A673 (cell line): ENCODE measurements at regions not wholly inside any gene's neighbourhood (a gene's known extent, or its start where the extent isn't known, plus 50 kb on each side); places are given as distances from the start of the nearest gene placed in this dataset.

Experiments
- BruUV-seq: library from RNA; stranded (reverse); fragments of 400-500 nt; replicated peaks from 2 replicates; lab custom pipeline; 2021; lab: Mats Ljungman, UMichigan
- CTCF ChIA-PET: fragments of 300-600 bp; sonication (Branson Sonifier 250); formaldehyde crosslinking; loops from one replicate; lab custom pipeline; 2022; ENCODE audit warnings: antibody characterized with exemption; lab: Charles Lee
- POLR2A ChIA-PET: fragments of 300-600 bp; sonication (Branson Sonifier 250); formaldehyde crosslinking; loops from one replicate; lab custom pipeline; 2022; ENCODE audit warnings: antibody characterized with exemption; ENCODE audit not compliant: low non-redundant PET; lab: Charles Lee
- DNase-seq: peaks from one replicate; pipeline ENCODE4 v3.0.0-alpha.2; 2015; ENCODE audit warnings: low spot score
- H3K27ac ChIP-seq: fragments of 200-600 bp; sonication (generic); 2 replicates; pipeline ENCODE4 v1.5.1; 2016; ENCODE audit warnings: mixed run types, low read depth, mild to moderate bottlenecking, mixed read lengths, antibody characterized with exemption, low read length; ENCODE audit not compliant: poor library complexity, severe bottlenecking
- H3K27me3 ChIP-seq: fragments of 200-600 bp; sonication (generic); replicated peaks from 2 replicates; pipeline ENCODE4 v1.6.1; 2017; ENCODE audit warnings: mixed run types, low read depth, mild to moderate bottlenecking, mixed read lengths, antibody characterized with exemption, low read length; ENCODE audit not compliant: insufficient read depth, poor library complexity
- H3K36me3 ChIP-seq: fragments of 200-600 bp; sonication (generic); 2 replicates; pipeline ENCODE4 v1.6.1; 2016; ENCODE audit warnings: mixed run types, mild to moderate bottlenecking, mixed read lengths, antibody characterized with exemption, low read length; ENCODE audit not compliant: insufficient read depth, poor library complexity, severe bottlenecking
- H3K4me1 ChIP-seq: fragments of 200-600 bp; sonication (generic); 2 replicates; pipeline ENCODE4 v1.6.1; 2017; ENCODE audit warnings: mixed run types, mild to moderate bottlenecking, mixed read lengths, antibody characterized with exemption, low read length; ENCODE audit not compliant: insufficient read depth, poor library complexity, severe bottlenecking
- H3K4me3 ChIP-seq: fragments of 200-600 bp; sonication (generic); 2 replicates; pipeline ENCODE4 v1.5.1; 2016; ENCODE audit warnings: low read depth, mixed run types, mild to moderate bottlenecking, mixed read lengths, low read length; ENCODE audit not compliant: poor library complexity, severe bottlenecking
- H3K9me3 ChIP-seq: fragments of 200-600 bp; sonication (generic); 2 replicates; pipeline ENCODE4 v1.6.1; 2016; ENCODE audit warnings: mixed run types, low read depth, mild to moderate bottlenecking, mixed read lengths, antibody characterized with exemption, low read length; ENCODE audit not compliant: poor library complexity, severe bottlenecking
- CTCF ChIP-seq: fragments of 300-800, 200-600 bp; sonication (generic); conservative IDR thresholded peaks from 2 replicates; pipeline ENCODE4 v1.5.1; 2017; ENCODE audit warnings: low read depth, mild to moderate bottlenecking, antibody characterized with exemption, low read length, moderate library complexity, mixed read lengths
- EZH2 ChIP-seq: fragments of 200-600 bp; sonication (generic); IDR thresholded peaks from 2 replicates; pipeline ENCODE4 v1.6.1; 2017; ENCODE audit warnings: borderline replicate concordance, low read depth, mild to moderate bottlenecking, mixed read lengths, antibody characterized with exemption, low read length; ENCODE audit not compliant: poor library complexity, severe bottlenecking
- intact Hi-C: fragments of 100-400 bp; cut with micrococcal nuclease; formaldehyde crosslinking; loops from one replicate; pipeline ENCODE4 v1.10.0; 2022; ENCODE audit not compliant: unreplicated experiment

GRCh38 chr18:37871561-37871960, 306.0 kb upstream of the CELF4 start:
- no peak for TF ChIP-seq CTCF
- TF ChIP-seq EZH2 = no peak
- H3K4me3 ChIP-seq = no peak overlapping the region
- POLR2A ChIA-PET = no interaction called here
- H3K4me1 ChIP-seq = no peaks in the 10 kb centered on the region
- H3K36me3 ChIP-seq = no peaks in the 10 kb centered on the region
- H3K27me3 ChIP-seq = no peaks in the 10 kb centered on the region
- no TSS peak for BruUV-seq
- no peak for DNase-seq
- CTCF ChIA-PET = no interaction called here
- no peak overlapping the region for H3K27ac ChIP-seq
- intact Hi-C loops = no loop called here
- peaks cover 4% of the 10 kb centered on the region for H3K9me3 ChIP-seq

- Histone ChIP-seq H3K27ac (no peak overlapping the region), H3K9me3 (no peaks in the 10 kb centered on the region), H3K36me3 (no peaks in the 10 kb centered on the region), H3K4me1 (no peaks in the 10 kb centered on the region), H3K27me3 (no peaks in the 10 kb centered on the region), H3K4me3 (no peak overlapping the region)
- no peak for DNase-seq
- ChIA-PET CTCF (no interaction called here), POLR2A (no interaction called here)
- intact Hi-C loops = no loop called here
- no TSS peak for BruUV-seq
- TF ChIP-seq CTCF (no peak), EZH2 (no peak)
These were observed 303.5 kb upstream of the CELF4 start for GRCh38 chr18:37869051-37869450.

GRCh38 chr18:37864122-37864521, 298.5 kb upstream of the CELF4 start:
- no TSS peak for BruUV-seq
- TF ChIP-seq CTCF (no peak), EZH2 (no peak)

More at GRCh38 chr18:37864122-37864521, 298.5 kb upstream of the CELF4 start:
- H3K9me3 ChIP-seq = no peaks in the 10 kb centered on the region
- CTCF ChIA-PET = no interaction called here
- DNase-seq = no peak
- no peaks in the 10 kb centered on the region for H3K36me3 ChIP-seq
- no peaks in the 10 kb centered on the region for H3K27me3 ChIP-seq
- no peak overlapping the region for H3K27ac ChIP-seq
- POLR2A ChIA-PET = no interaction called here
- H3K4me3 ChIP-seq = no peak overlapping the region
- H3K4me1 ChIP-seq = no peaks in the 10 kb centered on the region
- intact Hi-C loops = no loop called here
